Thoracic aorta (tissue), 2 donors: ENCODE measurements at regions not wholly inside any gene's neighbourhood (a gene's known extent, or its start where the extent isn't known, plus 50 kb on each side); places are given as distances from the start of the nearest gene placed in this dataset.

Experiments
- ATAC-seq: fragments of 150-250 bp; one replicate; pipeline ENCODE4 v1.8.0; 2017; ENCODE audit warnings: low read depth; ENCODE audit not compliant: insufficient number of reproducible peaks, low FRiP score
- DNase-seq: peaks from one replicate; pipeline ENCODE4 v3.0.0-alpha.2; 2020; ENCODE audit warnings: low spot score
- H3K27ac ChIP-seq, 2 donors: fragments of 200-600 bp; sonication (generic); 1 replicate in 1 of 2; 2 replicates in 1 of 2; pipeline ENCODE4 v1.5.1; 2016; ENCODE audit warnings: mild to moderate bottlenecking in 2 of 2, moderate library complexity in 2 of 2
- H3K27me3 ChIP-seq: fragments of 200-600 bp; sonication (generic); replicated peaks from 2 replicates; pipeline ENCODE4 v1.6.0; 2016; ENCODE audit warnings: mild to moderate bottlenecking; ENCODE audit not compliant: insufficient read depth
- H3K36me3 ChIP-seq: fragments of 200-600 bp; sonication (generic); one replicate; pipeline ENCODE4 v1.5.1; 2016
- H3K4me1 ChIP-seq, 2 donors: fragments of 200-600 bp; sonication (generic); 1 replicate in 1 of 2; 2 replicates in 1 of 2; pipeline versions ENCODE4 v1.5.1 to v1.6.0; 2016; ENCODE audit warnings: low read depth in 2 of 2, mild to moderate bottlenecking in 1 of 2; ENCODE audit not compliant: control insufficient read depth in 1 of 2
- H3K4me3 ChIP-seq: fragments of 200-600 bp; sonication (generic); 2 replicates; pipeline ENCODE4 v1.5.1; 2016; ENCODE audit warnings: mild to moderate bottlenecking
- H3K9me3 ChIP-seq: fragments of 200-600 bp; sonication (generic); 2 replicates; pipeline ENCODE4 v1.5.1; 2016
- CTCF ChIP-seq: fragments of 200-600 bp; sonication (generic); IDR thresholded peaks from one replicate; pipeline ENCODE4 v1.5.1; 2019; ENCODE audit warnings: antibody characterized with exemption

GRCh38 chr6:137434640-137435039 lies 59.6 kb downstream of the OLIG3 start:
- no peaks in the 10 kb centered on the region for H3K27me3 ChIP-seq
- DNase-seq (no peak), ATAC-seq (no peak)
- no peaks in the 10 kb centered on the region for H3K36me3 ChIP-seq
- no peak overlapping the region for H3K27ac ChIP-seq
- H3K4me3 ChIP-seq = no peak overlapping the region
- no peaks in the 10 kb centered on the region for H3K9me3 ChIP-seq
- no peak for TF ChIP-seq CTCF
- no peaks in the 10 kb centered on the region for H3K4me1 ChIP-seq

- H3K4me3 ChIP-seq = no peak overlapping the region
- ATAC-seq (no peak), DNase-seq (no peak)
- H3K4me1 ChIP-seq = no peaks in the 10 kb centered on the region
- H3K27me3 ChIP-seq = no peaks in the 10 kb centered on the region
- H3K27ac ChIP-seq = no peak overlapping the region
- TF ChIP-seq CTCF = no peak
- no peaks in the 10 kb centered on the region for H3K9me3 ChIP-seq
- H3K36me3 ChIP-seq = no peaks in the 10 kb centered on the region
Observed at GRCh38 chr6:137432054-137432611, 62.1 kb downstream of the OLIG3 start.

- Histone ChIP-seq H3K4me1 (no peaks in the 10 kb centered on the region), H3K36me3 (no peaks in the 10 kb centered on the region), H3K27ac (no peak overlapping the region), H3K4me3 (no peak overlapping the region), H3K27me3 (no peaks in the 10 kb centered on the region), H3K9me3 (no peaks in the 10 kb centered on the region)
- no peak for ATAC-seq
- no peak for TF ChIP-seq CTCF
- no peak for DNase-seq
Observed at GRCh38 chr6:137430954-137431353, 63.2 kb downstream of the OLIG3 start.

- TF ChIP-seq CTCF = no peak
- Histone ChIP-seq H3K4me3 (no peak overlapping the region), H3K4me1 (no peaks in the 10 kb centered on the region), H3K36me3 (no peaks in the 10 kb centered on the region), H3K27ac (no peak overlapping the region), H3K27me3 (no peaks in the 10 kb centered on the region), H3K9me3 (no peaks in the 10 kb centered on the region)
- ATAC-seq = no peak
- DNase-seq = no peak
Observed at GRCh38 chr6:137427656-137428290, 66.4 kb downstream of the OLIG3 start.

- no peaks in the 10 kb centered on the region for H3K27me3 ChIP-seq
- TF ChIP-seq CTCF = no peak
- no peaks in the 10 kb centered on the region for H3K4me1 ChIP-seq
- DNase-seq = no peak
- no peak overlapping the region for H3K4me3 ChIP-seq
- no peak for ATAC-seq
- no peak overlapping the region for H3K27ac ChIP-seq
- no peaks in the 10 kb centered on the region for H3K36me3 ChIP-seq
- no peaks in the 10 kb centered on the region for H3K9me3 ChIP-seq
Observed at GRCh38 chr6:137426007-137426689, 68.0 kb downstream of the OLIG3 start.
